ENCODE measurements at regions not wholly inside any gene's neighbourhood (a gene's known extent, or its start where the extent isn't known, plus 50 kb on each side); places are given as distances from the start of the nearest gene placed in this dataset.

DNA sequence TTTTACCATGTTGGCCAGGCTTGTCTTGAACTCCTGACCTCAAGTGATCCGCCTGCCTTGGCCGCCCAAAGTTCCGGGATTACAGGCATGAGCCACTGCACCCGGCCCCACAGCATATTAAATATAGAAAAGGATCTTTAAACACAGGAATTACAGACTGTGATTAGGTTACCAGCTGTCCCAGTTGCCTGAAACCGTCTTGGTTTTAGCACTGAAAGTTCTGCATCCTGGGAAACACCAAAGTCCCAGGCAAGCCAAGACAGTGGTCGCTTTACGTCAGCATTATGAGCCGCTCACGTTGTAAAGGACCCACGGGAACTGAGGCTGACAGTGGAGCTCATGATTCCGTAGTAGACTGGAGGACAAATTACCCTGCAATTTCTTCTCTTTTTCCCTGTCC lies 69.0 kb upstream of the FAM180A start:
- TF ChIP-seq, protein P1, sequence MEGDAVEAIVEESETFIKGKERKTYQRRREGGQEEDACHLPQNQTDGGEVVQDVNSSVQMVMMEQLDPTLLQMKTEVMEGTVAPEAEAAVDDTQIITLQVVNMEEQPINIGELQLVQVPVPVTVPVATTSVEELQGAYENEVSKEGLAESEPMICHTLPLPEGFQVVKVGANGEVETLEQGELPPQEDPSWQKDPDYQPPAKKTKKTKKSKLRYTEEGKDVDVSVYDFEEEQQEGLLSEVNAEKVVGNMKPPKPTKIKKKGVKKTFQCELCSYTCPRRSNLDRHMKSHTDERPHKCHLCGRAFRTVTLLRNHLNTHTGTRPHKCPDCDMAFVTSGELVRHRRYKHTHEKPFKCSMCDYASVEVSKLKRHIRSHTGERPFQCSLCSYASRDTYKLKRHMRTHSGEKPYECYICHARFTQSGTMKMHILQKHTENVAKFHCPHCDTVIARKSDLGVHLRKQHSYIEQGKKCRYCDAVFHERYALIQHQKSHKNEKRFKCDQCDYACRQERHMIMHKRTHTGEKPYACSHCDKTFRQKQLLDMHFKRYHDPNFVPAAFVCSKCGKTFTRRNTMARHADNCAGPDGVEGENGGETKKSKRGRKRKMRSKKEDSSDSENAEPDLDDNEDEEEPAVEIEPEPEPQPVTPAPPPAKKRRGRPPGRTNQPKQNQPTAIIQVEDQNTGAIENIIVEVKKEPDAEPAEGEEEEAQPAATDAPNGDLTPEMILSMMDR (IDR thresholded peaks at IDR 0.05) = no peak
- TF ChIP-seq POLR2A (IDR thresholded peaks at IDR 0.05) = no peak

All from vagina (tissue), 2 donors.